Spinal cord (tissue), 9 donors: ENCODE measurements at regions not wholly inside any gene's neighbourhood (a gene's known extent, or its start where the extent isn't known, plus 50 kb on each side); places are given as distances from the start of the nearest gene placed in this dataset.
"Not testable (repeated sequence)": the region's sequence is repeated elsewhere in the genome, so short reads cannot be mapped to it uniquely, and the experiment has no call there.

ENCODE experiments used
- DNase-seq, 6 donors: peaks; one replicate each; pipeline versions ENCODE4 v3.0.0 to v3.0.0-alpha.2; 2013 to 2015; ENCODE audit warnings: low spot score in 6 of 6, low read depth in 4 of 6
- H3K27ac ChIP-seq: one replicate; pipeline ENCODE4 v1.5.1; 2013; ENCODE audit warnings: low read depth, low read length, control low read depth
- H3K27me3 ChIP-seq: one replicate; pipeline ENCODE4 v1.6.1; 2013; ENCODE audit warnings: low read length; ENCODE audit not compliant: control insufficient read depth, insufficient read depth
- H3K36me3 ChIP-seq: one replicate; pipeline ENCODE4 v1.6.1; 2013; ENCODE audit warnings: low read length; ENCODE audit not compliant: control insufficient read depth, insufficient read depth
- H3K4me1 ChIP-seq: one replicate; pipeline ENCODE4 v1.6.1; 2013; ENCODE audit warnings: low read length; ENCODE audit not compliant: control insufficient read depth, insufficient read depth
- H3K4me3 ChIP-seq: one replicate; pipeline ENCODE4 v1.5.1; 2013; ENCODE audit warnings: low read depth, low read length, control low read depth
- H3K9me3 ChIP-seq: one replicate; pipeline ENCODE4 v1.6.1; 2013; ENCODE audit warnings: low read length; ENCODE audit not compliant: control insufficient read depth, insufficient read depth
- WGBS: methylation state at CpG from one replicate; pipeline ENCODE4 v1.1.5; 2013; ENCODE audit warnings: missing lambda C conversion rate; ENCODE audit not compliant: insufficient coverage; 5-methylcytosine and 5-hydroxymethylcytosine counted together
- donor health status: healthy.

DNA sequence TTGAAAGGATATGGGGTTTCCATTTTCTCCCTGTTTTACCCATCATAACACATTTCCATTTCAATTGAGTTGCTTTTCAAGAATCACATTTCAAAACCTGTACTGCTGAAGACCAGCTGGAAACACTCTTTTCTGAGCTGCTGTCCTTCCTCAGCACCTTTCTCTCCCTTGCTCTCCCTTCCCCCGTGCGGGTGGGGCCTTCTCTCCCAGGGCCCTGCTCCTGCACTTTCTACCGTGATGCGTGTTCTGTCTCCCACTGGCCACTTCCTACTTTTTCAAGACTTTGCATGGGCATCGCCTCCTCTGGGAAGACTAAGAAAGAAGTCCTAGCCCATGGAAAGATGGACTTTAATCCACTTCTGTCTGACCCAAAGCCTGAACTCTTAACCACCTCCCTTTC is 390.4 kb downstream of the PTPRU start:
- 82% methylated on average over 4 of the region's 5 CpGs for WGBS
- Histone ChIP-seq H3K36me3 (no peaks in the 10 kb centered on the region), H3K9me3 (no peaks in the 10 kb centered on the region), H3K4me3 (no peak overlapping the region), H3K27me3 (no peaks in the 10 kb centered on the region), H3K4me1 (no peaks in the 10 kb centered on the region), H3K27ac (no peak overlapping the region)
- no peak for DNase-seq

GRCh38 chr1:29626066-29626465 is 389.7 kb downstream of the PTPRU start:
- H3K4me3 ChIP-seq, result no peak overlapping the region
- no peak for DNase-seq
- H3K27me3 ChIP-seq, result no peaks in the 10 kb centered on the region
- H3K4me1 ChIP-seq, result no peaks in the 10 kb centered on the region
- H3K9me3 ChIP-seq, result no peaks in the 10 kb centered on the region
- H3K36me3 ChIP-seq, result no peaks in the 10 kb centered on the region
- WGBS, result 93% methylated on average over 6 of the region's 8 CpGs
- no peak overlapping the region for H3K27ac ChIP-seq

- Histone ChIP-seq H3K4me1 (no peaks in the 10 kb centered on the region), H3K27ac (no peak overlapping the region), H3K9me3 (no peaks in the 10 kb centered on the region), H3K27me3 (no peaks in the 10 kb centered on the region), H3K36me3 (no peaks in the 10 kb centered on the region), H3K4me3 (no peak overlapping the region)
- WGBS, result 83% methylated on average over 1 of the region's 1 CpG
- DNase-seq, result no peak
Observed at GRCh38 chr1:29625084-29625420, 388.7 kb downstream of the PTPRU start.

GRCh38 chr1:29624320-29625083 is 388.2 kb downstream of the PTPRU start:
- Histone ChIP-seq H3K27ac (no peak overlapping the region), H3K4me1 (no peaks in the 10 kb centered on the region), H3K36me3 (no peaks in the 10 kb centered on the region), H3K4me3 (no peak overlapping the region), H3K9me3 (no peaks in the 10 kb centered on the region), H3K27me3 (no peaks in the 10 kb centered on the region)
- no peak for DNase-seq
- WGBS, result 91% methylated on average over 7 of the region's 9 CpGs

- H3K36me3 ChIP-seq, result no peaks in the 10 kb centered on the region
- 97% methylated on average over 6 of the region's 7 CpGs for WGBS
- no peak overlapping the region for H3K4me3 ChIP-seq
- H3K9me3 ChIP-seq, result no peaks in the 10 kb centered on the region
- H3K4me1 ChIP-seq, result no peaks in the 10 kb centered on the region
- H3K27ac ChIP-seq, result no peak overlapping the region
- DNase-seq, result no peak
- H3K27me3 ChIP-seq, result no peaks in the 10 kb centered on the region
Observed at GRCh38 chr1:29623501-29623900, 387.2 kb downstream of the PTPRU start.

- Histone ChIP-seq H3K4me3 (no peak overlapping the region), H3K9me3 (no peaks in the 10 kb centered on the region), H3K27ac (no peak overlapping the region), H3K27me3 (no peaks in the 10 kb centered on the region), H3K4me1 (no peaks in the 10 kb centered on the region), H3K36me3 (no peaks in the 10 kb centered on the region)
- DNase-seq, result no peak
- WGBS, result 75% methylated on average over 9 of the region's 11 CpGs
Observed at GRCh38 chr1:29621826-29622435, 385.6 kb downstream of the PTPRU start.

- H3K4me3 ChIP-seq, result no peak overlapping the region
- H3K9me3 ChIP-seq, result no peaks in the 10 kb centered on the region
- H3K4me1 ChIP-seq, result no peaks in the 10 kb centered on the region
- H3K36me3 ChIP-seq, result no peaks in the 10 kb centered on the region
- H3K27ac ChIP-seq, result no peak overlapping the region
- no peak for DNase-seq
- no peaks in the 10 kb centered on the region for H3K27me3 ChIP-seq
- 63% methylated on average over 3 of the region's 7 CpGs for WGBS
Observed at GRCh38 chr1:29620631-29621030, 384.3 kb downstream of the PTPRU start.

- no peak for DNase-seq
Observed at GRCh38 chr1:29607236-29607635, 370.9 kb downstream of the PTPRU start.

GRCh38 chr1:29604796-29605195 is 368.5 kb downstream of the PTPRU start:
- not testable (repeated sequence) for DNase-seq, H3K27ac ChIP-seq, H3K4me1 ChIP-seq, H3K27me3 ChIP-seq, H3K4me3 ChIP-seq, H3K9me3 ChIP-seq, H3K36me3 ChIP-seq
- 95% methylated on average over 6 of the region's 7 CpGs for WGBS

More at GRCh38 chr1:29607236-29607635, 370.9 kb downstream of the PTPRU start:
- Histone ChIP-seq H3K27ac (no peak overlapping the region), H3K9me3 (peaks cover 2% of the 10 kb centered on the region), H3K27me3 (no peaks in the 10 kb centered on the region), H3K4me1 (no peaks in the 10 kb centered on the region), H3K36me3 (no peaks in the 10 kb centered on the region), H3K4me3 (no peak overlapping the region)

- no peak overlapping the region for H3K4me3 ChIP-seq
- 76% methylated on average over 2 of the region's 2 CpGs for WGBS
- no peaks in the 10 kb centered on the region for H3K4me1 ChIP-seq
- no peak for DNase-seq
- H3K9me3 ChIP-seq, result peaks cover 2% of the 10 kb centered on the region
- H3K27me3 ChIP-seq, result no peaks in the 10 kb centered on the region
- H3K36me3 ChIP-seq, result no peaks in the 10 kb centered on the region
- no peak overlapping the region for H3K27ac ChIP-seq
Observed at GRCh38 chr1:29603622-29604021, 367.3 kb downstream of the PTPRU start.
